Islet of Langerhans (tissue), 1 donor: ENCODE measurements at regions not wholly inside any gene's neighbourhood (a gene's known extent, or its start where the extent isn't known, plus 50 kb on each side); places are given as distances from the start of the nearest gene placed in this dataset.
"Not testable (repeated sequence)": the region's sequence is repeated elsewhere in the genome, so short reads cannot be mapped to it uniquely, and the experiment has no call there.

ENCODE experiments used
- FAIRE-seq: peaks from one replicate; lab custom pipeline; 2011; peaks lifted over from hg19 to GRCh38; lab: Jason Lieb, UNC

- FAIRE-seq: no peak
Measured at GRCh38 chr18:52069201-52069600, 270.8 kb upstream of the DCC start.

- FAIRE-seq: no peak
Measured at GRCh38 chr18:52070291-52070756, 269.7 kb upstream of the DCC start.

GRCh38 chr18:52077251-52077983 is 262.6 kb upstream of the DCC start:
- FAIRE-seq: no peak

- FAIRE-seq: no peak
Measured at GRCh38 chr18:52082246-52082645, 257.8 kb upstream of the DCC start.

- no peak for FAIRE-seq
Measured at GRCh38 chr18:52087140-52087539, 252.9 kb upstream of the DCC start.

GRCh38 chr18:52090005-52090404 is 250.0 kb upstream of the DCC start:
- no peak for FAIRE-seq

- no peak for FAIRE-seq
Measured at GRCh38 chr18:52093171-52093570, 246.8 kb upstream of the DCC start.

GRCh38 chr18:52118684-52119083 is 221.3 kb upstream of the DCC start:
- FAIRE-seq: no peak

- FAIRE-seq: no peak
Measured at GRCh38 chr18:52130624-52131301, 209.2 kb upstream of the DCC start.

- no peak for FAIRE-seq
Measured at GRCh38 chr18:52131845-52132244, 208.2 kb upstream of the DCC start.

GRCh38 chr18:52136532-52136931 is 203.5 kb upstream of the DCC start:
- no peak for FAIRE-seq

GRCh38 chr18:52140986-52141385 is 199.0 kb upstream of the DCC start:
- no peak for FAIRE-seq

GRCh38 chr18:52150050-52150449 is 189.9 kb upstream of the DCC start:
- FAIRE-seq: no peak

- FAIRE-seq: no peak
Measured at GRCh38 chr18:52152036-52152435, 188.0 kb upstream of the DCC start.

- FAIRE-seq: no peak
Measured at GRCh38 chr18:52156166-52156565, 183.8 kb upstream of the DCC start.

- no peak for FAIRE-seq
Measured at GRCh38 chr18:52160636-52161035, 179.4 kb upstream of the DCC start.

- FAIRE-seq: no peak
Measured at GRCh38 chr18:52163478-52163877, 176.5 kb upstream of the DCC start.

GRCh38 chr18:52168131-52168530 is 171.9 kb upstream of the DCC start:
- not testable (repeated sequence) for FAIRE-seq

- no peak for FAIRE-seq
Measured at GRCh38 chr18:52174220-52174619, 165.8 kb upstream of the DCC start.

GRCh38 chr18:52175406-52175805 is 164.6 kb upstream of the DCC start:
- no peak for FAIRE-seq

GRCh38 chr18:52183107-52183506 is 156.9 kb upstream of the DCC start:
- no peak for FAIRE-seq

GRCh38 chr18:52190195-52190594 is 149.8 kb upstream of the DCC start:
- no peak for FAIRE-seq

GRCh38 chr18:52190631-52191030 is 149.4 kb upstream of the DCC start:
- FAIRE-seq: no peak

- no peak for FAIRE-seq
Measured at GRCh38 chr18:52200406-52200805, 139.6 kb upstream of the DCC start.
